ENCODE measurements at regions not wholly inside any gene's neighbourhood (a gene's known extent, or its start where the extent isn't known, plus 50 kb on each side); places are given as distances from the start of the nearest gene placed in this dataset.

- no peak for TF ChIP-seq EZH2 (IDR thresholded peaks at IDR 0.05; ENCODE audit: borderline replicate concordance, insufficient read depth, low read depth, low read length, poor library complexity, severe bottlenecking)
- TF ChIP-seq, protein P1, sequence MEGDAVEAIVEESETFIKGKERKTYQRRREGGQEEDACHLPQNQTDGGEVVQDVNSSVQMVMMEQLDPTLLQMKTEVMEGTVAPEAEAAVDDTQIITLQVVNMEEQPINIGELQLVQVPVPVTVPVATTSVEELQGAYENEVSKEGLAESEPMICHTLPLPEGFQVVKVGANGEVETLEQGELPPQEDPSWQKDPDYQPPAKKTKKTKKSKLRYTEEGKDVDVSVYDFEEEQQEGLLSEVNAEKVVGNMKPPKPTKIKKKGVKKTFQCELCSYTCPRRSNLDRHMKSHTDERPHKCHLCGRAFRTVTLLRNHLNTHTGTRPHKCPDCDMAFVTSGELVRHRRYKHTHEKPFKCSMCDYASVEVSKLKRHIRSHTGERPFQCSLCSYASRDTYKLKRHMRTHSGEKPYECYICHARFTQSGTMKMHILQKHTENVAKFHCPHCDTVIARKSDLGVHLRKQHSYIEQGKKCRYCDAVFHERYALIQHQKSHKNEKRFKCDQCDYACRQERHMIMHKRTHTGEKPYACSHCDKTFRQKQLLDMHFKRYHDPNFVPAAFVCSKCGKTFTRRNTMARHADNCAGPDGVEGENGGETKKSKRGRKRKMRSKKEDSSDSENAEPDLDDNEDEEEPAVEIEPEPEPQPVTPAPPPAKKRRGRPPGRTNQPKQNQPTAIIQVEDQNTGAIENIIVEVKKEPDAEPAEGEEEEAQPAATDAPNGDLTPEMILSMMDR (IDR thresholded peaks at IDR 0.05) = no peak
- H4K20me1 ChIP-seq (ENCODE audit: control insufficient read depth, insufficient read depth, low read length, poor library complexity, severe bottlenecking) = no peaks in the 10 kb centered on the region
- no peak overlapping the region for H2AFZ ChIP-seq (ENCODE audit: insufficient read depth, low read depth, low read length, poor library complexity, severe bottlenecking)
- POLR2A ChIA-PET = no interaction called here
- Mint-ChIP-seq H3K4me3 (no peak overlapping the region), H3K27ac (no peak overlapping the region), H3K4me1 (no peaks in the 10 kb centered on the region), H3K9me3 (ENCODE audit: insufficient read depth) (peaks cover 6% of the 10 kb centered on the region), H3K27me3 (no peaks in the 10 kb centered on the region)
- 100% methylated on average over 4 of the region's 4 CpGs for WGBS (ENCODE audit: insufficient coverage)
- H3K27ac ChIP-seq (ENCODE audit: low read length in 2 of 2) = no peak overlapping the region
- DNase-seq (no peak), ATAC-seq (ENCODE audit: low read depth) (no peak)
- H3K4me1 ChIP-seq (ENCODE audit: control insufficient read depth in 2 of 2, insufficient read depth in 2 of 2, low read length in 2 of 2) = no peaks in the 10 kb centered on the region
- no peak overlapping the region for H3K4me2 ChIP-seq (replicated peaks; ENCODE audit: low read depth, low read length, poor library complexity, severe bottlenecking)
- H3K9me3 ChIP-seq (ENCODE audit: control extremely low read depth in 1 of 3, control insufficient read depth in 2 of 3, insufficient read depth in 1 of 3, low read length in 2 of 3) = peaks cover 2 to 70% (median 8%) of the 10 kb centered on the region in 3 donors
- intact Hi-C loops (cut with micrococcal nuclease) = no loop called here
- H3K9ac ChIP-seq (ENCODE audit: low read length) = no peak overlapping the region
- H3K79me2 ChIP-seq (ENCODE audit: control insufficient read depth, insufficient read depth, low read length) = no peaks in the 10 kb centered on the region
- no peak overlapping the region for H3K4me3 ChIP-seq (ENCODE audit: control extremely low read depth in 1 of 5, extremely low read depth in 1 of 5, insufficient read depth in 1 of 5, low read depth in 2 of 5, low read length in 4 of 5)
- H3K27me3 ChIP-seq (replicated peaks in 1 of 4; ENCODE audit: control extremely low read depth in 1 of 4, control insufficient read depth in 3 of 4, insufficient read depth in 4 of 4, low read length in 3 of 4) = no peaks in the 10 kb centered on the region
- CTCF ChIA-PET = no interaction called here
- no peaks in the 10 kb centered on the region for H3K36me3 ChIP-seq (replicated peaks in 1 of 2; ENCODE audit: control extremely low read depth in 1 of 2, control insufficient read depth in 1 of 2, extremely low read depth in 1 of 2, insufficient read depth in 2 of 2, low read length in 1 of 2)
Observed at GRCh38 chr22:48675830-48676145, 1151.9 kb downstream of the BRD1 start.

DNA sequence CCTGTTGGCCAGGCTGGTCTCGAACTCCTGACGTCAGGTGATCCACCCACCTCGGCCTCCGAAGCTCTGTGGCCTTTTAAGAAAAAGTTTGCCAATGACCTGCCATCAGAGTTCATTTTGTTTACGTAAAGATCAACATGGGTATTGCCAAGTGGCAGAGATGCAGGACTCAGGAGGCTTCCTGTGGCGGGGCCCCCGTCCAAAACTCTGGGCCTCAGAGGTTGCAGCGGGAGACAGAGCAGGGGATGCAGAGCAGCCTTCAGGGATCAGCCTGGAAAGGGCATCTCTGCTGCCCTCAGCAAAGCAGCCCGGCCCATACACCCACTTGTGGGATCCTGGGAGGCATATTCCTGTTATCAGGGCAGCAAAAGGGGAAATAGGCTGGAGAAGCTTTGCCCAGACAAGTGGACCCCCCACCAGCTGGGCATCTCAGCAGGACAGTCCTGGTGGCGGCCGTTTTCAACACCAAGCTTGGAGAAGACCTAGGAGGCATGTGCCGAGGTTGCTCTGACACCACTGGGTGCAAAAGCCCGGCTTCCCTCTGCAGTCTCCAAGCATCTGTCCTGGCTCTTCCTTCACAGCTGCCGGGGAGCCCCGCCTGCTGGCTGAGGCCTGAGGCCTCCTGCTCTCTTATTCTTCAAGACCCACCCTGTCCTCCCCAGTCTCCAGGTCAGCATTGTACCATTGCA, 1152.4 kb downstream of the BRD1 start:
- Histone ChIP-seq H3K9me3 (ENCODE audit: control extremely low read depth in 1 of 3, control insufficient read depth in 2 of 3, insufficient read depth in 1 of 3, low read length in 2 of 3) (peaks cover 2 to 66% (median 8%) of the 10 kb centered on the region in 3 donors), H2AFZ (ENCODE audit: insufficient read depth, low read depth, low read length, poor library complexity, severe bottlenecking) (no peak overlapping the region), H3K36me3 (replicated peaks in 1 of 2; ENCODE audit: control extremely low read depth in 1 of 2, control insufficient read depth in 1 of 2, extremely low read depth in 1 of 2, insufficient read depth in 2 of 2, low read length in 1 of 2) (no peaks in the 10 kb centered on the region), H3K79me2 (ENCODE audit: control insufficient read depth, insufficient read depth, low read length) (no peaks in the 10 kb centered on the region), H3K27me3 (replicated peaks in 1 of 4; ENCODE audit: control extremely low read depth in 1 of 4, control insufficient read depth in 3 of 4, insufficient read depth in 4 of 4, low read length in 3 of 4) (no peaks in the 10 kb centered on the region), H3K4me1 (ENCODE audit: control insufficient read depth in 2 of 2, insufficient read depth in 2 of 2, low read length in 2 of 2) (no peaks in the 10 kb centered on the region), H3K4me2 (replicated peaks; ENCODE audit: low read depth, low read length, poor library complexity, severe bottlenecking) (no peak overlapping the region), H3K27ac (ENCODE audit: low read length in 2 of 2) (no peak overlapping the region), H3K9ac (ENCODE audit: low read length) (no peak overlapping the region), H4K20me1 (ENCODE audit: control insufficient read depth, insufficient read depth, low read length, poor library complexity, severe bottlenecking) (no peaks in the 10 kb centered on the region), H3K4me3 (ENCODE audit: control extremely low read depth in 1 of 5, extremely low read depth in 1 of 5, insufficient read depth in 1 of 5, low read depth in 2 of 5, low read length in 4 of 5) (no peak overlapping the region)
- H3K27me3 Mint-ChIP-seq = no peaks in the 10 kb centered on the region
- CTCF ChIA-PET = no interaction called here
- POLR2A ChIA-PET = no interaction called here
- DNase-seq (no peak), ATAC-seq (ENCODE audit: low read depth) (no peak)
- no peak for TF ChIP-seq EZH2 (IDR thresholded peaks at IDR 0.05; ENCODE audit: borderline replicate concordance, insufficient read depth, low read depth, low read length, poor library complexity, severe bottlenecking)
- TF ChIP-seq, protein P1 (IDR thresholded peaks at IDR 0.05) = no peak
- H3K27ac Mint-ChIP-seq = no peak overlapping the region
- 89% methylated on average over 15 of the region's 15 CpGs for WGBS (ENCODE audit: insufficient coverage)
- intact Hi-C loops (cut with micrococcal nuclease) = no loop called here
- H3K4me3 Mint-ChIP-seq = no peak overlapping the region
- H3K9me3 Mint-ChIP-seq (ENCODE audit: insufficient read depth) = peaks cover 6% of the 10 kb centered on the region
- H3K4me1 Mint-ChIP-seq = no peaks in the 10 kb centered on the region
